ENCODE measurements at regions not wholly inside any gene's neighbourhood (a gene's known extent, or its start where the extent isn't known, plus 50 kb on each side); places are given as distances from the start of the nearest gene placed in this dataset.

DNA sequence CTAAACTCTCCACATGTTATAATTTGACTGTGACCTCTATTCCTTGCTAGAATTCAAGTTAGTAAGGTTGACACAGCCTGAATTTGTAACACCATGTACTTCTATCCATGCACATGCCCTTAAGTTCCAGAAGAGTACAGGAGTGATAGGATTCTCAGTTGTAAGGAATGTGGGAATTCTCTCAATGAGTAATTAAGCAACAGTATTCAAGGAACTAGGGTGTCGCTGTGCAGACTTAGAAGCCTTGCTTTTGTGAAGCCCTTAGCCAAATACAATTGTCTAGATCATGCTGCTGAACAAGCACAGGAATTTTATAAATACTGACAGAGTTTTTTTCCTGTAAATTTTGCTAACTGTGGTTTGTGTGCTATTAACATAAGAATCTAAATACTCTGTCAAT is 276.3 kb upstream of the PTBP2 start (continued):
- TF ChIP-seq, protein P1, sequence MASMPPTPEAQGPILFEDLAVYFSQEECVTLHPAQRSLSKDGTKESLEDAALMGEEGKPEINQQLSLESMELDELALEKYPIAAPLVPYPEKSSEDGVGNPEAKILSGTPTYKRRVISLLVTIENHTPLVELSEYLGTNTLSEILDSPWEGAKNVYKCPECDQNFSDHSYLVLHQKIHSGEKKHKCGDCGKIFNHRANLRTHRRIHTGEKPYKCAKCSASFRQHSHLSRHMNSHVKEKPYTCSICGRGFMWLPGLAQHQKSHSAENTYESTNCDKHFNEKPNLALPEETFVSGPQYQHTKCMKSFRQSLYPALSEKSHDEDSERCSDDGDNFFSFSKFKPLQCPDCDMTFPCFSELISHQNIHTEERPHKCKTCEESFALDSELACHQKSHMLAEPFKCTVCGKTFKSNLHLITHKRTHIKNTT (CRISPR knock-in tag; IDR thresholded peaks at IDR 0.05), result no peak

DNA sequence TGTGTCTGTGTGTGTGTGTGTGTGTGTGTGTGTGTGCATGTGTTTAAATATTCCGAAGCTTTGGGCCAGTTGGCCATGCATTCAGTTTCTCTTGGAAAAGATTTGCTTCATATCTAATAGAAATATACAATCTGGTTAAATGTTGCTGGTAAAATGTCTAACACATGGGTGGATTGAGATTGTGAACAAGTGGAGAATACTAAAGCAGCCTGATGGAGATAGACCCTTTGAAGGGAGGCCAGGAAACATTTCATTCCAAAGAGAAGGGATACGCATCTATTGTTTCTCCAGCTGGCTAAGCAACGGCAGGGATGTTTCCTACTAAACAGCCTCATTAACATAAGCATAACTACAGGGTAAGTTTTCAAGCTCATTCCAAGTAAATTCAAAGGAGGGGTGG is 257.5 kb upstream of the PTBP2 start:
- intact Hi-C loops (cut with micrococcal nuclease; ENCODE audit: unreplicated experiment), result no loop called here
- H4K20me1 ChIP-seq (ENCODE audit: insufficient read depth, low read length), result no peaks in the 10 kb centered on the region
- ChIA-PET POLR2A (no interaction called here), CTCF (ENCODE audit: low intra/inter-chr PET ratio, low total read pairs) (no interaction called here)
- in situ Hi-C loops (cut with HindIII; ENCODE audit: extremely low pct_ligation_motif_present, low pct_unique_long_range_greater_than_20kb), result no loop called here
- no peak for FAIRE-seq
- BruUV-seq (replicated peaks), result no TSS peak
- no peaks in the 10 kb centered on the region for H3K36me3 ChIP-seq (replicated peaks in 1 of 2; ENCODE audit: control insufficient read depth in 1 of 2, insufficient read depth in 2 of 2, low read length in 2 of 2)
- no peaks in the 10 kb centered on the region for H3K4me1 ChIP-seq (ENCODE audit: insufficient read depth, low read length)
- H3K4me2 ChIP-seq (ENCODE audit: low read depth, low read length), result no peak overlapping the region
- DNase-seq (ENCODE audit: low spot score), result no peak
- no peak for ATAC-seq
- no peak for TF ChIP-seq ZNF629 (CRISPR knock-in tag; conservative IDR thresholded peaks at IDR 0.05)
- TF ChIP-seq, protein P2, sequence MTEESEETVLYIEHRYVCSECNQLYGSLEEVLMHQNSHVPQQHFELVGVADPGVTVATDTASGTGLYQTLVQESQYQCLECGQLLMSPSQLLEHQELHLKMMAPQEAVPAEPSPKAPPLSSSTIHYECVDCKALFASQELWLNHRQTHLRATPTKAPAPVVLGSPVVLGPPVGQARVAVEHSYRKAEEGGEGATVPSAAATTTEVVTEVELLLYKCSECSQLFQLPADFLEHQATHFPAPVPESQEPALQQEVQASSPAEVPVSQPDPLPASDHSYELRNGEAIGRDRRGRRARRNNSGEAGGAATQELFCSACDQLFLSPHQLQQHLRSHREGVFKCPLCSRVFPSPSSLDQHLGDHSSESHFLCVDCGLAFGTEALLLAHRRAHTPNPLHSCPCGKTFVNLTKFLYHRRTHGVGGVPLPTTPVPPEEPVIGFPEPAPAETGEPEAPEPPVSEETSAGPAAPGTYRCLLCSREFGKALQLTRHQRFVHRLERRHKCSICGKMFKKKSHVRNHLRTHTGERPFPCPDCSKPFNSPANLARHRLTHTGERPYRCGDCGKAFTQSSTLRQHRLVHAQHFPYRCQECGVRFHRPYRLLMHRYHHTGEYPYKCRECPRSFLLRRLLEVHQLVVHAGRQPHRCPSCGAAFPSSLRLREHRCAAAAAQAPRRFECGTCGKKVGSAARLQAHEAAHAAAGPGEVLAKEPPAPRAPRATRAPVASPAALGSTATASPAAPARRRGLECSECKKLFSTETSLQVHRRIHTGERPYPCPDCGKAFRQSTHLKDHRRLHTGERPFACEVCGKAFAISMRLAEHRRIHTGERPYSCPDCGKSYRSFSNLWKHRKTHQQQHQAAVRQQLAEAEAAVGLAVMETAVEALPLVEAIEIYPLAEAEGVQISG (CRISPR knock-in tag; IDR thresholded peaks at IDR 0.05), result no peak
- no peak for TF ChIP-seq ZNF607 (CRISPR knock-in tag; IDR thresholded peaks at IDR 0.05; ENCODE audit: borderline replicate concordance)
- no peaks in the 10 kb centered on the region for H3K79me2 ChIP-seq (ENCODE audit: insufficient read depth, low read length)
- 22% methylated on average over 3 of the region's 3 CpGs for WGBS (ENCODE audit: low lambda C conversion rate)
- no peaks in the 10 kb centered on the region for H3K9me3 ChIP-seq (ENCODE audit: low read length)
- no peak overlapping the region for H3K4me3 ChIP-seq (replicated peaks in 1 of 3; ENCODE audit: insufficient read depth in 1 of 3, low read depth in 2 of 3, low read length in 3 of 3)
- H3K27me3 ChIP-seq (ENCODE audit: control insufficient read depth in 1 of 2, insufficient read depth in 2 of 2, low read length in 2 of 2), result no peaks in the 10 kb centered on the region
- no peak overlapping the region for H3K9ac ChIP-seq (ENCODE audit: insufficient read depth, low read depth, low read length)
- H3K27ac ChIP-seq (ENCODE audit: extremely low read length, insufficient read depth, low read length), result no peak overlapping the region
- H2AFZ ChIP-seq (ENCODE audit: low read length), result no peak overlapping the region
